ENCODE measurements at regions not wholly inside any gene's neighbourhood (a gene's known extent, or its start where the extent isn't known, plus 50 kb on each side); places are given as distances from the start of the nearest gene placed in this dataset.

DNA sequence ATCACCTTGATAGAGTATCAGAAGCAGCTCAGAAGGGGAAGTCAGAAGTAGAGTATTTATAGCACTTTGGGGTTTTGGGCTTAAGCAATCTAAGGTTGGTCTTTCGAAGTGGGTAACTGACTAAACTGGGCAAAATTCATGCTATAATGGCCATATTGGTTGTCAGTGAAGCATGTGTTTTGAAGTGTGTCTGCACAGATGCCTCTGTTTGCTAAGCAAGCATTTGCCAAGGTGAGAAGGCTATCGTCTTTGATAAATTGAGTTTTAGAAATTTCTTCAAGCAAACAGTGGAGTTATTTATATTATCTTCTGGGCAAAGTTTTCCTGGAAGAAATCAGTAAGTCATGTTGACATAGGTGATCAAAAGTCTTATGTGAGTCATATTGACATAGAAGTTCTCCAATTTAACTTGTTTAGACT is 412.8 kb upstream of the TGFBR2 start:
- DNase-seq (ENCODE audit: low spot score) = no peak
- Mint-ChIP-seq H3K4me1 (no peaks in the 10 kb centered on the region), H3K27me3 (ENCODE audit: insufficient read depth, low read depth, poor library complexity) (no peaks in the 10 kb centered on the region), H3K9me3 (no peaks in the 10 kb centered on the region), H3K4me3 (no peak overlapping the region), H3K27ac (no peak overlapping the region), H3K36me3 (ENCODE audit: low read depth) (no peaks in the 10 kb centered on the region)
- Histone ChIP-seq H3K9me2 (ENCODE audit: insufficient read depth) (no peaks in the 10 kb centered on the region), H3K27me3 (ENCODE audit: insufficient read depth) (no peaks in the 10 kb centered on the region), H3K79me2 (replicated peaks; ENCODE audit: insufficient read depth) (no peaks in the 10 kb centered on the region), H3K4me3 (no peak overlapping the region), H3F3A (replicated peaks; ENCODE audit: low read depth) (no peaks in the 10 kb centered on the region), H3K4me1 (ENCODE audit: insufficient read depth) (no peaks in the 10 kb centered on the region), H4K20me1 (replicated peaks; ENCODE audit: insufficient read depth) (no peaks in the 10 kb centered on the region), H3K27ac (ENCODE audit: low read depth) (no peak overlapping the region), H2AFZ (no peak overlapping the region), H3K4me2 (no peak overlapping the region), H3K36me3 (ENCODE audit: insufficient read depth) (no peaks in the 10 kb centered on the region)
- no peak for ATAC-seq
- no peak for TF ChIP-seq JUNB (IDR thresholded peaks at IDR 0.05; ENCODE audit: unreplicated experiment)
- TF ChIP-seq, protein P1, sequence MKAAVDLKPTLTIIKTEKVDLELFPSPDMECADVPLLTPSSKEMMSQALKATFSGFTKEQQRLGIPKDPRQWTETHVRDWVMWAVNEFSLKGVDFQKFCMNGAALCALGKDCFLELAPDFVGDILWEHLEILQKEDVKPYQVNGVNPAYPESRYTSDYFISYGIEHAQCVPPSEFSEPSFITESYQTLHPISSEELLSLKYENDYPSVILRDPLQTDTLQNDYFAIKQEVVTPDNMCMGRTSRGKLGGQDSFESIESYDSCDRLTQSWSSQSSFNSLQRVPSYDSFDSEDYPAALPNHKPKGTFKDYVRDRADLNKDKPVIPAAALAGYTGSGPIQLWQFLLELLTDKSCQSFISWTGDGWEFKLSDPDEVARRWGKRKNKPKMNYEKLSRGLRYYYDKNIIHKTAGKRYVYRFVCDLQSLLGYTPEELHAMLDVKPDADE (IDR thresholded peaks at IDR 0.05) = no peak
- TF ChIP-seq STAT1 (IDR thresholded peaks at IDR 0.05; ENCODE audit: unreplicated experiment) = no peak
- TF ChIP-seq EZH2phosphoT487 (IDR thresholded peaks at IDR 0.05; ENCODE audit: unreplicated experiment) = no peak
- TF ChIP-seq EZH2 (IDR thresholded peaks at IDR 0.05; ENCODE audit: low read depth, unreplicated experiment) = no peak
- no peak for TF ChIP-seq ZNF114 (CRISPR knock-in tag; IDR thresholded peaks at IDR 0.05)
- no peak for TF ChIP-seq POLR2AphosphoS5 (IDR thresholded peaks at IDR 0.05; ENCODE audit: low read depth)
- TF ChIP-seq CREB1 (CRISPR knock-in tag; IDR thresholded peaks at IDR 0.05; ENCODE audit: low read depth) = no peak
- TF ChIP-seq ZNF331 (CRISPR knock-in tag; IDR thresholded peaks at IDR 0.05; ENCODE audit: low read depth) = no peak
- TF ChIP-seq, protein P2, sequence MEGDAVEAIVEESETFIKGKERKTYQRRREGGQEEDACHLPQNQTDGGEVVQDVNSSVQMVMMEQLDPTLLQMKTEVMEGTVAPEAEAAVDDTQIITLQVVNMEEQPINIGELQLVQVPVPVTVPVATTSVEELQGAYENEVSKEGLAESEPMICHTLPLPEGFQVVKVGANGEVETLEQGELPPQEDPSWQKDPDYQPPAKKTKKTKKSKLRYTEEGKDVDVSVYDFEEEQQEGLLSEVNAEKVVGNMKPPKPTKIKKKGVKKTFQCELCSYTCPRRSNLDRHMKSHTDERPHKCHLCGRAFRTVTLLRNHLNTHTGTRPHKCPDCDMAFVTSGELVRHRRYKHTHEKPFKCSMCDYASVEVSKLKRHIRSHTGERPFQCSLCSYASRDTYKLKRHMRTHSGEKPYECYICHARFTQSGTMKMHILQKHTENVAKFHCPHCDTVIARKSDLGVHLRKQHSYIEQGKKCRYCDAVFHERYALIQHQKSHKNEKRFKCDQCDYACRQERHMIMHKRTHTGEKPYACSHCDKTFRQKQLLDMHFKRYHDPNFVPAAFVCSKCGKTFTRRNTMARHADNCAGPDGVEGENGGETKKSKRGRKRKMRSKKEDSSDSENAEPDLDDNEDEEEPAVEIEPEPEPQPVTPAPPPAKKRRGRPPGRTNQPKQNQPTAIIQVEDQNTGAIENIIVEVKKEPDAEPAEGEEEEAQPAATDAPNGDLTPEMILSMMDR (conservative IDR thresholded peaks at IDR 0.05; ENCODE audit: low read depth in 2 of 2) = no peak
- TF ChIP-seq NANOG (IDR thresholded peaks at IDR 0.05; ENCODE audit: borderline replicate concordance) = no peak
- TF ChIP-seq, protein P3, sequence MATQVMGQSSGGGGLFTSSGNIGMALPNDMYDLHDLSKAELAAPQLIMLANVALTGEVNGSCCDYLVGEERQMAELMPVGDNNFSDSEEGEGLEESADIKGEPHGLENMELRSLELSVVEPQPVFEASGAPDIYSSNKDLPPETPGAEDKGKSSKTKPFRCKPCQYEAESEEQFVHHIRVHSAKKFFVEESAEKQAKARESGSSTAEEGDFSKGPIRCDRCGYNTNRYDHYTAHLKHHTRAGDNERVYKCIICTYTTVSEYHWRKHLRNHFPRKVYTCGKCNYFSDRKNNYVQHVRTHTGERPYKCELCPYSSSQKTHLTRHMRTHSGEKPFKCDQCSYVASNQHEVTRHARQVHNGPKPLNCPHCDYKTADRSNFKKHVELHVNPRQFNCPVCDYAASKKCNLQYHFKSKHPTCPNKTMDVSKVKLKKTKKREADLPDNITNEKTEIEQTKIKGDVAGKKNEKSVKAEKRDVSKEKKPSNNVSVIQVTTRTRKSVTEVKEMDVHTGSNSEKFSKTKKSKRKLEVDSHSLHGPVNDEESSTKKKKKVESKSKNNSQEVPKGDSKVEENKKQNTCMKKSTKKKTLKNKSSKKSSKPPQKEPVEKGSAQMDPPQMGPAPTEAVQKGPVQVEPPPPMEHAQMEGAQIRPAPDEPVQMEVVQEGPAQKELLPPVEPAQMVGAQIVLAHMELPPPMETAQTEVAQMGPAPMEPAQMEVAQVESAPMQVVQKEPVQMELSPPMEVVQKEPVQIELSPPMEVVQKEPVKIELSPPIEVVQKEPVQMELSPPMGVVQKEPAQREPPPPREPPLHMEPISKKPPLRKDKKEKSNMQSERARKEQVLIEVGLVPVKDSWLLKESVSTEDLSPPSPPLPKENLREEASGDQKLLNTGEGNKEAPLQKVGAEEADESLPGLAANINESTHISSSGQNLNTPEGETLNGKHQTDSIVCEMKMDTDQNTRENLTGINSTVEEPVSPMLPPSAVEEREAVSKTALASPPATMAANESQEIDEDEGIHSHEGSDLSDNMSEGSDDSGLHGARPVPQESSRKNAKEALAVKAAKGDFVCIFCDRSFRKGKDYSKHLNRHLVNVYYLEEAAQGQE (IDR thresholded peaks at IDR 0.05; ENCODE audit: unreplicated experiment) = no peak
- TF ChIP-seq, protein P4, sequence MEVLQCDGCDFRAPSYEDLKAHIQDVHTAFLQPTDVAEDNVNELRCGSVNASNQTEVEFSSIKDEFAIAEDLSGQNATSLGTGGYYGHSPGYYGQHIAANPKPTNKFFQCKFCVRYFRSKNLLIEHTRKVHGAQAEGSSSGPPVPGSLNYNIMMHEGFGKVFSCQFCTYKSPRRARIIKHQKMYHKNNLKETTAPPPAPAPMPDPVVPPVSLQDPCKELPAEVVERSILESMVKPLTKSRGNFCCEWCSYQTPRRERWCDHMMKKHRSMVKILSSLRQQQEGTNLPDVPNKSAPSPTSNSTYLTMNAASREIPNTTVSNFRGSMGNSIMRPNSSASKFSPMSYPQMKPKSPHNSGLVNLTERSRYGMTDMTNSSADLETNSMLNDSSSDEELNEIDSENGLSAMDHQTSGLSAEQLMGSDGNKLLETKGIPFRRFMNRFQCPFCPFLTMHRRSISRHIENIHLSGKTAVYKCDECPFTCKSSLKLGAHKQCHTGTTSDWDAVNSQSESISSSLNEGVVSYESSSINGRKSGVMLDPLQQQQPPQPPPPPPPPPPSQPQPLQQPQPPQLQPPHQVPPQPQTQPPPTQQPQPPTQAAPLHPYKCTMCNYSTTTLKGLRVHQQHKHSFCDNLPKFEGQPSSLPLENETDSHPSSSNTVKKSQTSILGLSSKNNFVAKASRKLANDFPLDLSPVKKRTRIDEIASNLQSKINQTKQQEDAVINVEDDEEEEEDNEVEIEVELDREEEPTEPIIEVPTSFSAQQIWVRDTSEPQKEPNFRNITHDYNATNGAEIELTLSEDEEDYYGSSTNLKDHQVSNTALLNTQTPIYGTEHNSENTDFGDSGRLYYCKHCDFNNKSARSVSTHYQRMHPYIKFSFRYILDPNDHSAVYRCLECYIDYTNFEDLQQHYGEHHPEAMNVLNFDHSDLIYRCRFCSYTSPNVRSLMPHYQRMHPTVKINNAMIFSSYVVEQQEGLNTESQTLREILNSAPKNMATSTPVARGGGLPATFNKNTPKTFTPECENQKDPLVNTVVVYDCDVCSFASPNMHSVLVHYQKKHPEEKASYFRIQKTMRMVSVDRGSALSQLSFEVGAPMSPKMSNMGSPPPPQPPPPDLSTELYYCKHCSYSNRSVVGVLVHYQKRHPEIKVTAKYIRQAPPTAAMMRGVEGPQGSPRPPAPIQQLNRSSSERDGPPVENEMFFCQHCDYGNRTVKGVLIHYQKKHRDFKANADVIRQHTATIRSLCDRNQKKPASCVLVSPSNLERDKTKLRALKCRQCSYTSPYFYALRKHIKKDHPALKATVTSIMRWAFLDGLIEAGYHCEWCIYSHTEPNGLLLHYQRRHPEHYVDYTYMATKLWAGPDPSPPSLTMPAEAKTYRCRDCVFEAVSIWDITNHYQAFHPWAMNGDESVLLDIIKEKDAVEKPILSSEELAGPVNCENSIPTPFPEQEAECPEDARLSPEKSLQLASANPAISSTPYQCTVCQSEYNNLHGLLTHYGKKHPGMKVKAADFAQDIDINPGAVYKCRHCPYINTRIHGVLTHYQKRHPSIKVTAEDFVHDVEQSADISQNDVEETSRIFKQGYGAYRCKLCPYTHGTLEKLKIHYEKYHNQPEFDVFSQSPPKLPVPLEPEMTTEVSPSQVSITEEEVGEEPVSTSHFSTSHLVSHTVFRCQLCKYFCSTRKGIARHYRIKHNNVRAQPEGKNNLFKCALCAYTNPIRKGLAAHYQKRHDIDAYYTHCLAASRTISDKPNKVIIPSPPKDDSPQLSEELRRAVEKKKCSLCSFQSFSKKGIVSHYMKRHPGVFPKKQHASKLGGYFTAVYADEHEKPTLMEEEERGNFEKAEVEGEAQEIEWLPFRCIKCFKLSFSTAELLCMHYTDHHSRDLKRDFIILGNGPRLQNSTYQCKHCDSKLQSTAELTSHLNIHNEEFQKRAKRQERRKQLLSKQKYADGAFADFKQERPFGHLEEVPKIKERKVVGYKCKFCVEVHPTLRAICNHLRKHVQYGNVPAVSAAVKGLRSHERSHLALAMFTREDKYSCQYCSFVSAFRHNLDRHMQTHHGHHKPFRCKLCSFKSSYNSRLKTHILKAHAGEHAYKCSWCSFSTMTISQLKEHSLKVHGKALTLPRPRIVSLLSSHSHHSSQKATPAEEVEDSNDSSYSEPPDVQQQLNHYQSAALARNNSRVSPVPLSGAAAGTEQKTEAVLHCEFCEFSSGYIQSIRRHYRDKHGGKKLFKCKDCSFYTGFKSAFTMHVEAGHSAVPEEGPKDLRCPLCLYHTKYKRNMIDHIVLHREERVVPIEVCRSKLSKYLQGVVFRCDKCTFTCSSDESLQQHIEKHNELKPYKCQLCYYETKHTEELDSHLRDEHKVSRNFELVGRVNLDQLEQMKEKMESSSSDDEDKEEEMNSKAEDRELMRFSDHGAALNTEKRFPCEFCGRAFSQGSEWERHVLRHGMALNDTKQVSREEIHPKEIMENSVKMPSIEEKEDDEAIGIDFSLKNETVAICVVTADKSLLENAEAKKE (CRISPR knock-in tag; IDR thresholded peaks at IDR 0.05) = no peak

All from GM23338 (cell line).